ENCODE measurements at regions not wholly inside any gene's neighbourhood (a gene's known extent, or its start where the extent isn't known, plus 50 kb on each side); places are given as distances from the start of the nearest gene placed in this dataset.

DNA sequence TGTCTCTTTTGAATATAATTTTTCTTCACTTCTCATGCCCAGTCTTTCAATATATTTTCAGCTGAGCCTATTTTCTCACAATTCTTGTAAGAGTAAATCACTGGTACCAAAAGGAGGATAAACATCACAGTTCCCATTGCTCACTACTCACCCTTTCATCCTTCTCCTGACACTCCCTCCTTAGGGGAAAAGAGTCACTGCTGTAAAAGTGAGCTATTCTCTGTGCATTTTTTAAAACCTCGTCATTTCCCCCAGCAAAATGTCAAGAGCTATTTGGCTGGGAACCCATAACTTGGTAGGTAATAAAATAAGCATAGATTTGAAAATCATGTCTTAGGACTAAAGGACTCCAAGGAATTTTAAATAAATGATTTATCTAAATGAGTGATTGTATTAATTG lies 340.1 kb upstream of the GYPC start:
- Histone ChIP-seq H3K9ac (ENCODE audit: control insufficient read depth, insufficient read depth, low read length) (no peak overlapping the region), H4K20me1 (ENCODE audit: control insufficient read depth, insufficient read depth) (no peaks in the 10 kb centered on the region), H3K4me3 (no peak overlapping the region), H3K4me2 (ENCODE audit: control insufficient read depth, insufficient read depth) (no peak overlapping the region), H3K36me3 (ENCODE audit: control insufficient read depth in 2 of 2, insufficient read depth in 2 of 2, low read length in 1 of 2) (no peaks in the 10 kb centered on the region), H3K27me3 (replicated peaks in 1 of 2; ENCODE audit: control insufficient read depth in 2 of 2, insufficient read depth in 2 of 2, low read length in 1 of 2) (no peaks in the 10 kb centered on the region), H3K27ac (ENCODE audit: control insufficient read depth, insufficient read depth) (no peak overlapping the region), H3K4me1 (ENCODE audit: control insufficient read depth, insufficient read depth, low read length) (no peaks in the 10 kb centered on the region), H3K9me3 (replicated peaks; ENCODE audit: control insufficient read depth, insufficient read depth, low read length) (no peaks in the 10 kb centered on the region), H2AFZ (ENCODE audit: control insufficient read depth, low read depth, low read length) (no peak overlapping the region), H3K79me2 (ENCODE audit: control insufficient read depth, insufficient read depth, low read length) (no peaks in the 10 kb centered on the region)
- BruUV-seq (replicated peaks): no TSS peak
- ChIA-PET RAD21 (ENCODE audit: unreplicated experiment) (no interaction called here), POLR2A (no interaction called here), CTCF (no interaction called here), SMC1A (ENCODE audit: uncharacterized antibody, unreplicated experiment) (no interaction called here)
- no peak for FAIRE-seq
- 64% methylated on average over 1 of the region's 1 CpG for WGBS (ENCODE audit: insufficient coverage, insufficient replicate concordance, low lambda C conversion rate, missing lambda C conversion rate)
- in situ Hi-C loops (cut with MboI): no loop called here
- no peak for TF ChIP-seq RAD51 (IDR thresholded peaks at IDR 0.05)
- DNase-seq (ENCODE audit: low read depth, low spot score): no peak
- intact Hi-C loops (cut with micrococcal nuclease; ENCODE audit: unreplicated experiment): no loop called here
- no peak for ATAC-seq

DNA sequence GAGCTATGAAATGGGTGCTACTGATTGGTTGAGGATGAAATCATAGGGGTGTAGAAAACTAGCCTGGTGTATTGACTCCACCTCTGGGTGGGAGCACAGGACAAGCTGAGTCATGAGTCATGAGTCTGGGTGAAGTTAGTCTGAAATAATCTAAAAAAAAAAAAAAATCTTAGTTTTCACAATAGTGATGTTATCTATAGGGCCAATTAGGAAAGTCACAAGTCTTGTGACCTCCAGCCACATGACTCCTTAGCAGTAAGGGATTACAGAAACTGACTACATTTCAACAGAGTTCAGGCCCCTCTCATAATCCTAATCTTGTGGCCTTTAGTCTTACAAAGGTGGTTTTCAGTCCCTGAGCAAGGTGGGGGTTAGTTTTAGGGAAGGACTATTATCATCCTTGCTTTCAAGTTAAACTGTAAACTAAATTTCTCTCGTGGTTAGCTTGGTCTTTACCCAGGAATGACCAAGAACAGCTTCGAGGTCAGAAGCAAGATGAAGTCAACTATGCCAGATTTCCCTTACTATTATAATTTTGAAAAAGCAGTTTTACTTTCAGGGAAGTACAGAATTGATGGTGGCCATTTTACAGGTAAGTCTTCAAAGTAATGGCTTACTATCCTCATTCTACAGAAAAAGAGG lies 338.0 kb upstream of the GYPC start:
- no TSS peak for BruUV-seq (replicated peaks)
- CTCF ChIA-PET: no interaction called here
- in situ Hi-C loops (cut with MboI): no loop called here

More for the DNA sequence above, 338.0 kb upstream of the GYPC start:
- SMC1A ChIA-PET (ENCODE audit: uncharacterized antibody, unreplicated experiment): interaction anchor here (0.9 kb wide), 1 partner anchor 9 kb away, joined by 3 read pairs; no protein-coding TSS in a partner anchor
- H2AFZ ChIP-seq (ENCODE audit: control insufficient read depth, low read depth, low read length): no peak overlapping the region
- POLR2A ChIA-PET: no interaction called here
- no peaks in the 10 kb centered on the region for H4K20me1 ChIP-seq (ENCODE audit: control insufficient read depth, insufficient read depth)
- H3K9ac ChIP-seq (ENCODE audit: control insufficient read depth, insufficient read depth, low read length): no peak overlapping the region
- no peaks in the 10 kb centered on the region for H3K4me1 ChIP-seq (ENCODE audit: control insufficient read depth, insufficient read depth, low read length)
- H3K4me3 ChIP-seq: no peak overlapping the region
- RAD21 ChIA-PET (ENCODE audit: unreplicated experiment): no interaction called here
- no peak for ATAC-seq
- intact Hi-C loops (cut with micrococcal nuclease; ENCODE audit: unreplicated experiment): no loop called here
- no peak overlapping the region for H3K4me2 ChIP-seq (ENCODE audit: control insufficient read depth, insufficient read depth)
- TF ChIP-seq ESRRA (IDR thresholded peaks at IDR 0.05; ENCODE audit: low read length) (no peak), STAT3 (IDR thresholded peaks at IDR 0.05; ENCODE audit: low read depth, low read length) (no peak)
- no peak for DNase-seq (ENCODE audit: low read depth, low spot score)
- H3K27me3 ChIP-seq (replicated peaks in 1 of 2; ENCODE audit: control insufficient read depth in 2 of 2, insufficient read depth in 2 of 2, low read length in 1 of 2): no peaks in the 10 kb centered on the region
- no peaks in the 10 kb centered on the region for H3K9me3 ChIP-seq (replicated peaks; ENCODE audit: control insufficient read depth, insufficient read depth, low read length)
- H3K36me3 ChIP-seq (ENCODE audit: control insufficient read depth in 2 of 2, insufficient read depth in 2 of 2, low read length in 1 of 2): no peaks in the 10 kb centered on the region
- no peaks in the 10 kb centered on the region for H3K79me2 ChIP-seq (ENCODE audit: control insufficient read depth, insufficient read depth, low read length)
- 2% methylated on average over 2 of the region's 2 CpGs for WGBS (ENCODE audit: insufficient coverage, insufficient replicate concordance, low lambda C conversion rate, missing lambda C conversion rate)
- no peak for FAIRE-seq
- no peak overlapping the region for H3K27ac ChIP-seq (ENCODE audit: control insufficient read depth, insufficient read depth)

All from GM12878 (cell line).